ENCODE measurements at regions not wholly inside any gene's neighbourhood (a gene's known extent, or its start where the extent isn't known, plus 50 kb on each side); places are given as distances from the start of the nearest gene placed in this dataset.
A peak's percentile ranks its signal among the peaks of the same experiment; 100 is the strongest.

DNA sequence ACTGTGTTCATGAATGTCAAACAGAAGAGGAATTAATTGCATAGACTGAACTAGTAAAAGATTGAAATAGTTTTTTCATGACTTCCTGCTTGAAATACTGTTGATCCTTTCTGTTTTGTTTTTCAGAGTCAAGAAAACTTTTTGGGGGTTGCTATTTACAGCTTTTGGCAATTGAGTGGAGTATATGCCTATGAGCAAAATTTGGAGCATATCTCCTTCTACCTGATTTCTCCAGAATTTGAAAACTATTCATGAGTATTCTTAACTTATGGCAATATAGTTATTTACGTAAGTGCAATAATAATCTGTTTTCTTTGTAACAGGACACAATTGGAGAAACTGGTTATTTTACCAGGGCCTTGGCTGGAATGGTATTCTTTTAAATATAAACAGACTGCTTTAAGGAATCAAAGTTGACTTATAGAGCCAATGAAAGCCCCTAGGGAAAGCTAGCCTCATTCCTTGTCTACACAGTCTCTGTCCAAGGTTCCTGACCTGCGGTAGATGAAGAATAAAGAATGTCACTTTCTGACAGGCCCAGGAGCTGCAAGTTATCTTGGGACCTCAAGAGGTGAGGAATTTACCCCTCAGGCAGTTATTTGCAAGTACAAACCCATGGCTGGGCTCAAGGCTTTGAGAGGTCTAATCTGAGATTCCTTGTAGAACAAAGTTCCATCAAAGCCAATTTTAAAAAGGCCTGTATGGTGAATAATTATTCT lies 193.5 kb upstream of the NDUFV2 start:
- ChIA-PET POLR2A (no interaction called here), CTCF (no interaction called here), RAD21 (ENCODE audit: low non-redundant PET in 1 of 2, low total read pairs in 2 of 2, uncharacterized antibody in 2 of 2, unreplicated experiment in 2 of 2) (no interaction called here)
- no TSS peak for BruUV-seq (replicated peaks)
- no peaks in the 10 kb centered on the region for H3K79me2 ChIP-seq (ENCODE audit: insufficient read depth, low read length)
- no peak overlapping the region for H3K27ac ChIP-seq (ENCODE audit: low read depth, low read length)
- H3K4me2 ChIP-seq (ENCODE audit: low read length), result no peak overlapping the region
- H4K20me1 ChIP-seq (ENCODE audit: insufficient read depth), result no peaks in the 10 kb centered on the region
- H3K9me2 ChIP-seq (ENCODE audit: insufficient read depth), result no peaks in the 10 kb centered on the region
- TF ChIP-seq, protein P1, sequence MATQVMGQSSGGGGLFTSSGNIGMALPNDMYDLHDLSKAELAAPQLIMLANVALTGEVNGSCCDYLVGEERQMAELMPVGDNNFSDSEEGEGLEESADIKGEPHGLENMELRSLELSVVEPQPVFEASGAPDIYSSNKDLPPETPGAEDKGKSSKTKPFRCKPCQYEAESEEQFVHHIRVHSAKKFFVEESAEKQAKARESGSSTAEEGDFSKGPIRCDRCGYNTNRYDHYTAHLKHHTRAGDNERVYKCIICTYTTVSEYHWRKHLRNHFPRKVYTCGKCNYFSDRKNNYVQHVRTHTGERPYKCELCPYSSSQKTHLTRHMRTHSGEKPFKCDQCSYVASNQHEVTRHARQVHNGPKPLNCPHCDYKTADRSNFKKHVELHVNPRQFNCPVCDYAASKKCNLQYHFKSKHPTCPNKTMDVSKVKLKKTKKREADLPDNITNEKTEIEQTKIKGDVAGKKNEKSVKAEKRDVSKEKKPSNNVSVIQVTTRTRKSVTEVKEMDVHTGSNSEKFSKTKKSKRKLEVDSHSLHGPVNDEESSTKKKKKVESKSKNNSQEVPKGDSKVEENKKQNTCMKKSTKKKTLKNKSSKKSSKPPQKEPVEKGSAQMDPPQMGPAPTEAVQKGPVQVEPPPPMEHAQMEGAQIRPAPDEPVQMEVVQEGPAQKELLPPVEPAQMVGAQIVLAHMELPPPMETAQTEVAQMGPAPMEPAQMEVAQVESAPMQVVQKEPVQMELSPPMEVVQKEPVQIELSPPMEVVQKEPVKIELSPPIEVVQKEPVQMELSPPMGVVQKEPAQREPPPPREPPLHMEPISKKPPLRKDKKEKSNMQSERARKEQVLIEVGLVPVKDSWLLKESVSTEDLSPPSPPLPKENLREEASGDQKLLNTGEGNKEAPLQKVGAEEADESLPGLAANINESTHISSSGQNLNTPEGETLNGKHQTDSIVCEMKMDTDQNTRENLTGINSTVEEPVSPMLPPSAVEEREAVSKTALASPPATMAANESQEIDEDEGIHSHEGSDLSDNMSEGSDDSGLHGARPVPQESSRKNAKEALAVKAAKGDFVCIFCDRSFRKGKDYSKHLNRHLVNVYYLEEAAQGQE (IDR thresholded peaks at IDR 0.05; ENCODE audit: low read depth), result peak; percentile 15; the same call in 1 of the 2 replicates
- no peak for TF ChIP-seq SP1 (IDR thresholded peaks at IDR 0.05; ENCODE audit: low read depth)
- TF ChIP-seq SIN3A (IDR thresholded peaks at IDR 0.05; ENCODE audit: low read depth), result no peak
- no peaks in the 10 kb centered on the region for H3K27me3 ChIP-seq (ENCODE audit: insufficient read depth, low read length)
- H3K9me3 ChIP-seq (ENCODE audit: control insufficient read depth in 1 of 2, insufficient read depth in 1 of 2, low read depth in 1 of 2, low read length in 2 of 2), result no peaks in the 10 kb centered on the region
- DNase-seq (ENCODE audit: low read depth, low spot score) (no peak), ATAC-seq (no peak)
- H2AFZ ChIP-seq (ENCODE audit: low read depth, low read length, poor library complexity, severe bottlenecking), result no peak overlapping the region
- H3K4me3 ChIP-seq (replicated peaks in 1 of 2; ENCODE audit: low read depth in 1 of 2, low read length in 2 of 2), result no peak overlapping the region
- peaks cover 10 to 11% of the 10 kb centered on the region in 2 experiments; a peak in 3 of 4 replicates for H3K4me1 ChIP-seq (ENCODE audit: control insufficient read depth in 1 of 2, insufficient read depth in 2 of 2, low read length in 2 of 2)
- no peak overlapping the region for H3K9ac ChIP-seq (ENCODE audit: low read length)
- intact Hi-C loops (cut with micrococcal nuclease), result no loop called here
- H3K36me3 ChIP-seq (ENCODE audit: control insufficient read depth in 1 of 2, insufficient read depth in 2 of 2, low read length in 2 of 2), result no peaks in the 10 kb centered on the region

GRCh38 chr18:8910186-8910822 lies 192.2 kb upstream of the NDUFV2 start:
- Histone ChIP-seq H3K4me3 (replicated peaks in 1 of 2; ENCODE audit: low read depth in 1 of 2, low read length in 2 of 2) (no peak overlapping the region), H3K9ac (ENCODE audit: low read length) (no peak overlapping the region), H4K20me1 (ENCODE audit: insufficient read depth) (no peaks in the 10 kb centered on the region), H3K4me2 (ENCODE audit: low read length) (no peak overlapping the region), H3K4me1 (ENCODE audit: control insufficient read depth in 1 of 2, insufficient read depth in 2 of 2, low read length in 2 of 2) (peaks cover 10 to 11% of the 10 kb centered on the region in 2 experiments; a peak in 3 of 4 replicates), H3K9me3 (ENCODE audit: control insufficient read depth in 1 of 2, insufficient read depth in 1 of 2, low read depth in 1 of 2, low read length in 2 of 2) (no peaks in the 10 kb centered on the region), H3K79me2 (ENCODE audit: insufficient read depth, low read length) (no peaks in the 10 kb centered on the region), H3K27ac (ENCODE audit: low read depth, low read length) (no peak overlapping the region), H3K27me3 (ENCODE audit: insufficient read depth, low read length) (no peaks in the 10 kb centered on the region), H2AFZ (ENCODE audit: low read depth, low read length, poor library complexity, severe bottlenecking) (no peak overlapping the region), H3K36me3 (ENCODE audit: control insufficient read depth in 1 of 2, insufficient read depth in 2 of 2, low read length in 2 of 2) (no peaks in the 10 kb centered on the region), H3K9me2 (ENCODE audit: insufficient read depth) (no peaks in the 10 kb centered on the region)
- intact Hi-C loops (cut with micrococcal nuclease), result no loop called here
- no TSS peak for BruUV-seq (replicated peaks)
- no peak for DNase-seq (ENCODE audit: low read depth, low spot score)
- no peak for ATAC-seq
- ChIA-PET CTCF (interaction anchor here (1.7 kb wide), 1 partner anchor 11 kb away, joined by 3 read pairs; no protein-coding TSS in a partner anchor), POLR2A (no interaction called here), RAD21 (ENCODE audit: low non-redundant PET in 1 of 2, low total read pairs in 2 of 2, uncharacterized antibody in 2 of 2, unreplicated experiment in 2 of 2) (no interaction called here)
- TF ChIP-seq, protein P2, sequence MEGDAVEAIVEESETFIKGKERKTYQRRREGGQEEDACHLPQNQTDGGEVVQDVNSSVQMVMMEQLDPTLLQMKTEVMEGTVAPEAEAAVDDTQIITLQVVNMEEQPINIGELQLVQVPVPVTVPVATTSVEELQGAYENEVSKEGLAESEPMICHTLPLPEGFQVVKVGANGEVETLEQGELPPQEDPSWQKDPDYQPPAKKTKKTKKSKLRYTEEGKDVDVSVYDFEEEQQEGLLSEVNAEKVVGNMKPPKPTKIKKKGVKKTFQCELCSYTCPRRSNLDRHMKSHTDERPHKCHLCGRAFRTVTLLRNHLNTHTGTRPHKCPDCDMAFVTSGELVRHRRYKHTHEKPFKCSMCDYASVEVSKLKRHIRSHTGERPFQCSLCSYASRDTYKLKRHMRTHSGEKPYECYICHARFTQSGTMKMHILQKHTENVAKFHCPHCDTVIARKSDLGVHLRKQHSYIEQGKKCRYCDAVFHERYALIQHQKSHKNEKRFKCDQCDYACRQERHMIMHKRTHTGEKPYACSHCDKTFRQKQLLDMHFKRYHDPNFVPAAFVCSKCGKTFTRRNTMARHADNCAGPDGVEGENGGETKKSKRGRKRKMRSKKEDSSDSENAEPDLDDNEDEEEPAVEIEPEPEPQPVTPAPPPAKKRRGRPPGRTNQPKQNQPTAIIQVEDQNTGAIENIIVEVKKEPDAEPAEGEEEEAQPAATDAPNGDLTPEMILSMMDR (IDR thresholded peaks at IDR 0.05 in 2 of 3, conservative IDR thresholded peaks at IDR 0.05 in 1 of 3; ENCODE audit: borderline replicate concordance in 1 of 3, insufficient read depth in 1 of 3, low read depth in 2 of 3, low read length in 2 of 3), result no peak
- TF ChIP-seq ATF3 (IDR thresholded peaks at IDR 0.05), result no peak
- TF ChIP-seq TCF7L2 (IDR thresholded peaks at IDR 0.05; ENCODE audit: borderline replicate concordance, extremely low read depth, insufficient read depth, insufficient read length), result no peak
- no peak for TF ChIP-seq POLR2AphosphoS5 (IDR thresholded peaks at IDR 0.05; ENCODE audit: low read depth, low read length)

All from HCT116 (cell line).